Breast epithelium (tissue), 4 donors: ENCODE measurements at regions not wholly inside any gene's neighbourhood (a gene's known extent, or its start where the extent isn't known, plus 50 kb on each side); places are given as distances from the start of the nearest gene placed in this dataset.
"Not testable (repeated sequence)": the region's sequence is repeated elsewhere in the genome, so short reads cannot be mapped to it uniquely, and the experiment has no call there.

Experiments used
- DNase-seq, 2 donors: peaks; one replicate each; pipeline ENCODE4 v3.0.0-alpha.2; 2019; ENCODE audit warnings: low spot score in 2 of 2
- H3K27ac ChIP-seq, 2 donors: fragments of 200-600 bp; sonication (generic) in 1 of 2; one replicate each; pipeline ENCODE4 v1.5.1; 2016 to 2019; ENCODE audit warnings: mild to moderate bottlenecking in 1 of 2
- H3K27me3 ChIP-seq, 2 donors: fragments of 200-600 bp; sonication (generic) in 1 of 2; one replicate each; pipeline versions ENCODE4 v1.5.1 to v1.6.0; 2017 to 2019; ENCODE audit warnings: control low read depth in 1 of 2, mild to moderate bottlenecking in 1 of 2
- H3K36me3 ChIP-seq: fragments of 200-600 bp; one replicate; pipeline ENCODE4 v1.5.1; 2019
- H3K4me1 ChIP-seq, 2 donors: fragments of 200-600 bp; sonication (generic); one replicate each; pipeline ENCODE4 v1.5.1; 2016 to 2019; ENCODE audit warnings: control low read depth in 1 of 2
- H3K4me3 ChIP-seq, 3 donors: fragments of 200-600 bp; sonication (generic); 1 replicate in 2 of 3; 2 replicates in 1 of 3; pipeline ENCODE4 v1.5.1; 2016 to 2019; ENCODE audit warnings: mild to moderate bottlenecking in 3 of 3, moderate library complexity in 2 of 3
- H3K9me3 ChIP-seq, 2 donors: fragments of 200-600 bp; sonication (generic) in 1 of 2; one replicate each; pipeline ENCODE4 v1.5.1; 2016 to 2019; ENCODE audit warnings: control low read depth in 1 of 2
- CTCF ChIP-seq, 3 donors: fragments of 450-650 bp; IDR thresholded peaks; one replicate each; pipeline ENCODE4 v1.5.1; 2016 to 2017; ENCODE audit warnings: antibody characterized with exemption in 3 of 3, mild to moderate bottlenecking in 3 of 3, moderate library complexity in 3 of 3
- POLR2A ChIP-seq: fragments of 450-650 bp; IDR thresholded peaks from one replicate; pipeline ENCODE4 v1.6.1; 2016; ENCODE audit warnings: antibody characterized with exemption, mild to moderate bottlenecking, moderate library complexity
- POLR2AphosphoS5 ChIP-seq, 3 donors: sonication (generic); formaldehyde crosslinking; IDR thresholded peaks; one replicate each; pipeline ENCODE4 v1.6.1; 2017; ENCODE audit warnings: antibody characterized with exemption in 3 of 3
- intact Hi-C: fragments of 100-400 bp; cut with DNase I; formaldehyde crosslinking; loops from one replicate; pipeline ENCODE4 v1.15.1; 2023; ENCODE audit warnings: low total_unique reads

GRCh38 chr9:129446828-129447550 is 173.9 kb downstream of the C9orf50 start:
- Histone ChIP-seq H3K27ac (no peak overlapping the region), H3K4me1 (peaks cover 4 to 10% of the 10 kb centered on the region in 2 donors), H3K9me3 (no peaks in the 10 kb centered on the region), H3K27me3 (no peaks in the 10 kb centered on the region), H3K36me3 (no peaks in the 10 kb centered on the region), H3K4me3 (no peak overlapping the region)
- TF ChIP-seq POLR2AphosphoS5 (IDR thresholded peaks at IDR 0.05) (no peak), POLR2A (no peak)
- intact Hi-C loops, result no loop called here
- DNase-seq, result no peak

GRCh38 chr9:129445794-129446306 is 175.1 kb downstream of the C9orf50 start:
- no peak for DNase-seq
- H3K4me1 ChIP-seq, result peaks cover under 1 to 4% of the 10 kb centered on the region in 2 donors
- no peak overlapping the region for H3K27ac ChIP-seq
- no peaks in the 10 kb centered on the region for H3K9me3 ChIP-seq
- no peak overlapping the region for H3K4me3 ChIP-seq
- TF ChIP-seq CTCF (IDR thresholded peaks at IDR 0.05), result no peak
- no peak for TF ChIP-seq POLR2AphosphoS5 (IDR thresholded peaks at IDR 0.05)
- no peak for TF ChIP-seq POLR2A
- H3K36me3 ChIP-seq, result no peaks in the 10 kb centered on the region
- intact Hi-C loops, result no loop called here
- no peaks in the 10 kb centered on the region for H3K27me3 ChIP-seq

GRCh38 chr9:129443515-129444164 is 177.3 kb downstream of the C9orf50 start:
- H3K27ac ChIP-seq, H3K9me3 ChIP-seq, H3K4me3 ChIP-seq, H3K4me1 ChIP-seq, H3K36me3 ChIP-seq, DNase-seq, H3K27me3 ChIP-seq, intact Hi-C loops: not testable (repeated sequence)

- TF ChIP-seq POLR2AphosphoS5 (IDR thresholded peaks at IDR 0.05) (no peak), CTCF (IDR thresholded peaks at IDR 0.05) (no peak), POLR2A (no peak)
- Histone ChIP-seq H3K27me3 (no peaks in the 10 kb centered on the region), H3K9me3 (no peaks in the 10 kb centered on the region), H3K4me1 (peaks cover 4 to 6% of the 10 kb centered on the region in 2 donors), H3K4me3 (no peak overlapping the region), H3K36me3 (no peaks in the 10 kb centered on the region), H3K27ac (no peak overlapping the region)
- DNase-seq, result peak in 1 of 2 donors; percentile 34
- intact Hi-C loops, result loop anchor here (1.0 kb wide), 1 partner anchor 9 kb away; no protein-coding TSS in a partner anchor
Observed at GRCh38 chr9:129442803-129443511, 177.9 kb downstream of the C9orf50 start.

GRCh38 chr9:129441852-129442251 is 179.0 kb downstream of the C9orf50 start:
- Histone ChIP-seq H3K9me3 (no peaks in the 10 kb centered on the region), H3K27me3 (no peaks in the 10 kb centered on the region), H3K36me3 (no peaks in the 10 kb centered on the region), H3K4me1 (peaks cover 4 to 12% of the 10 kb centered on the region in 2 donors), H3K27ac (no peak overlapping the region), H3K4me3 (no peak overlapping the region)
- no peak for TF ChIP-seq POLR2A
- no peak for TF ChIP-seq POLR2AphosphoS5 (IDR thresholded peaks at IDR 0.05)
- TF ChIP-seq CTCF (IDR thresholded peaks at IDR 0.05), result no peak
- intact Hi-C loops, result loop anchor here (1.0 kb wide), 1 partner anchor 10 kb away; no protein-coding TSS in a partner anchor
- no peak for DNase-seq
